GM12878 (cell line): ENCODE measurements at regions not wholly inside any gene's neighbourhood (a gene's known extent, or its start where the extent isn't known, plus 50 kb on each side); places are given as distances from the start of the nearest gene placed in this dataset.
"Not testable (repeated sequence)": the region's sequence is repeated elsewhere in the genome, so short reads cannot be mapped to it uniquely, and the experiment has no call there.

Experiments
- ATAC-seq: fragments of 200-7000 bp; cut with Tn5 transposase; 3 replicates; pipeline ENCODE4 v1.9.1; 2020; ENCODE audit warnings: mild to moderate bottlenecking, moderate library complexity
- BruUV-seq: library from RNA; stranded (reverse); fragments of 400-500 nt; replicated peaks from 2 replicates; lab custom pipeline; 2021; lab: Mats Ljungman, UMichigan
- CTCF ChIA-PET: fragments of 300-600 bp; sonication (Branson Sonifier 250); formaldehyde crosslinking; extraction: SDS; loops from one replicate; lab custom pipeline; 2021; ENCODE audit warnings: inconsistent platforms; lab: Yijun Ruan, JAX
- POLR2A ChIA-PET: fragments of 350-600 bp; formaldehyde crosslinking; extraction: SDS; loops from one replicate; lab custom pipeline; 2021; ENCODE audit warnings: inconsistent platforms; lab: Charles Lee
- RAD21 ChIA-PET: fragments of 300-600 bp; sonication (Branson Sonifier 250); formaldehyde crosslinking; loops from one replicate; lab custom pipeline; 2023; ENCODE audit warnings: antibody characterized with exemption; ENCODE audit not compliant: unreplicated experiment; lab: Charles Lee
- SMC1A ChIA-PET: fragments of 300-600 bp; sonication (Branson Sonifier 250); formaldehyde crosslinking; loops from one replicate; lab custom pipeline; 2023; ENCODE audit not compliant: unreplicated experiment, uncharacterized antibody; lab: Charles Lee
- DNase-seq: peaks from one replicate; pipeline ENCODE4 v3.0.0-alpha.2; 2011; ENCODE audit warnings: low read depth, low spot score
- FAIRE-seq: peaks from 3 replicates; lab custom pipeline; 2011; peaks lifted over from hg19 to GRCh38; lab: Jason Lieb, UNC
- H2AFZ ChIP-seq: 2 replicates; pipeline ENCODE4 v1.6.0; 2011; ENCODE audit warnings: low read depth, low read length, control low read depth; ENCODE audit not compliant: control insufficient read depth
- H3K27ac ChIP-seq: 2 replicates; pipeline ENCODE4 v1.5.1; 2011; ENCODE audit warnings: control low read depth; ENCODE audit not compliant: control insufficient read depth, insufficient read depth
- H3K27me3 ChIP-seq, 2 experiments: replicated peaks in 1 of 2; 2 replicates each; pipeline versions ENCODE4 v1.6.0 to v1.6.1; 2011; ENCODE audit warnings: low read length in 1 of 2; ENCODE audit not compliant: control insufficient read depth in 2 of 2, insufficient read depth in 2 of 2
- H3K36me3 ChIP-seq, 2 experiments: 2 replicates each; pipeline ENCODE4 v1.5.1; 2011; ENCODE audit warnings: low read length in 1 of 2; ENCODE audit not compliant: control insufficient read depth in 2 of 2, insufficient read depth in 2 of 2
- H3K4me1 ChIP-seq: 2 replicates; pipeline ENCODE4 v1.6.1; 2011; ENCODE audit warnings: mild to moderate bottlenecking, low read length, moderate library complexity, mixed read lengths; ENCODE audit not compliant: control insufficient read depth, insufficient read depth
- H3K4me2 ChIP-seq: 2 replicates; pipeline ENCODE4 v1.6.0; 2011; ENCODE audit warnings: control low read depth; ENCODE audit not compliant: control insufficient read depth, insufficient read depth
- H3K4me3 ChIP-seq: fragments of 200-600 bp; sonication (generic); 2 replicates; pipeline ENCODE4 v1.5.1; 2016
- H3K79me2 ChIP-seq: 2 replicates; pipeline ENCODE4 v1.6.0; 2011; ENCODE audit warnings: low read length; ENCODE audit not compliant: control insufficient read depth, insufficient read depth
- H3K9ac ChIP-seq: 2 replicates; pipeline ENCODE4 v1.8.0; 2011; ENCODE audit warnings: low read length, control low read depth, mixed read lengths; ENCODE audit not compliant: control insufficient read depth, insufficient read depth
- H3K9me3 ChIP-seq: replicated peaks from 3 replicates; pipeline ENCODE4 v1.5.1; 2011; ENCODE audit warnings: mild to moderate bottlenecking, low read length; ENCODE audit not compliant: control insufficient read depth, insufficient read depth
- H4K20me1 ChIP-seq: 2 replicates; pipeline ENCODE4 v1.6.0; 2011; ENCODE audit not compliant: control insufficient read depth, insufficient read depth
- CTCF ChIP-seq, 3 experiments: IDR thresholded peaks in 2 of 3; conservative IDR thresholded peaks in 1 of 3; 2 replicates each; pipeline ENCODE4 v1.5.1; 2011; ENCODE audit warnings: low read depth in 3 of 3, low read length in 3 of 3, mild to moderate bottlenecking in 3 of 3, control low read depth in 2 of 3, moderate library complexity in 2 of 3, inconsistent platforms in 1 of 3, mixed read lengths in 1 of 3; ENCODE audit not compliant: control insufficient read depth in 2 of 3, insufficient read depth in 1 of 3; ENCODE audit errors: extremely low read depth in 1 of 3
- SREBF2 ChIP-seq: IDR thresholded peaks from 2 replicates; pipeline ENCODE4 v1.6.1; 2012; ENCODE audit warnings: mild to moderate bottlenecking, low read length
- WGBS: methylation state at CpG from one replicate; pipeline ENCODE4 v1.1.6; 2016; ENCODE audit warnings: low lambda C conversion rate; ENCODE audit not compliant: insufficient replicate concordance, insufficient coverage; ENCODE audit errors: missing lambda C conversion rate; 5-methylcytosine and 5-hydroxymethylcytosine counted together
- in situ Hi-C: fragments of 300-500 bp; cut with MboI; formaldehyde crosslinking; loops from 9 replicates; pipeline ENCODE4 v1.14.3; 2018; ENCODE audit warnings: mixed read lengths
- intact Hi-C: fragments of 100-400 bp; cut with micrococcal nuclease; formaldehyde crosslinking; loops from one replicate; pipeline ENCODE4 v1.14.2; 2022; ENCODE audit not compliant: unreplicated experiment

- in situ Hi-C loops, FAIRE-seq: not testable (repeated sequence)
These were observed 57.1 kb downstream of the GGTLC2 start for GRCh38 chr22:22701557-22701956.

GRCh38 chr22:22702237-22703202, 58.1 kb downstream of the GGTLC2 start:
- in situ Hi-C loops = no loop called here
- FAIRE-seq = no peak
- H3K9me3 ChIP-seq = no peaks in the 10 kb centered on the region

More at GRCh38 chr22:22701557-22701956, 57.1 kb downstream of the GGTLC2 start:
- ChIA-PET CTCF (interaction anchor here (0.6 to 9.6 kb wide), 15 partner anchors 9 to 257 kb away, joined by 3 to 65 read pairs (median 7); no protein-coding TSS in a partner anchor), RAD21 (interaction anchor here (1.2 to 1.9 kb wide), 5 partner anchors 20 to 149 kb away, joined by 3 to 5 read pairs (median 5); no protein-coding TSS in a partner anchor), SMC1A (interaction anchor here (0.8 to 1.1 kb wide), 2 partner anchors 35 to 44 kb away, joined by 4 to 6 read pairs; no protein-coding TSS in a partner anchor)
- ATAC-seq, H3K4me2 ChIP-seq, H3K4me3 ChIP-seq, POLR2A ChIA-PET, H3K27me3 ChIP-seq, H3K9ac ChIP-seq, H4K20me1 ChIP-seq, H3K4me1 ChIP-seq, H3K79me2 ChIP-seq, BruUV-seq, H2AFZ ChIP-seq, DNase-seq, H3K27ac ChIP-seq, H3K9me3 ChIP-seq, H3K36me3 ChIP-seq, intact Hi-C loops: not testable (repeated sequence)

More at GRCh38 chr22:22702237-22703202, 58.1 kb downstream of the GGTLC2 start:
- ATAC-seq (peak; percentile 68; the same call in 2 of the 3 replicates), DNase-seq (no peak)
- no TSS peak for BruUV-seq
- Histone ChIP-seq H3K4me2 (no peak overlapping the region), H3K4me3 (no peak overlapping the region), H2AFZ (no peak overlapping the region), H3K9ac (no peak overlapping the region), H3K36me3 (no peaks in the 10 kb centered on the region), H4K20me1 (no peaks in the 10 kb centered on the region), H3K4me1 (no peaks in the 10 kb centered on the region), H3K27me3 (no peaks in the 10 kb centered on the region), H3K27ac (no peak overlapping the region), H3K79me2 (peaks cover under 1% of the 10 kb centered on the region; the same call in 1 of the 2 replicates)
- TF ChIP-seq CTCF (IDR thresholded peaks at IDR 0.05 in 2 of 3, conservative IDR thresholded peaks at IDR 0.05 in 1 of 3; ENCODE audit: control insufficient read depth in 2 of 3, extremely low read depth in 1 of 3, insufficient read depth in 1 of 3, low read depth in 3 of 3, low read length in 3 of 3) (peak; percentile 18 to 48 (median 27)), SREBF2 (no peak)
- ChIA-PET SMC1A (interaction anchor here (0.5 to 1.3 kb wide), 5 partner anchors 12 to 51 kb away, joined by 3 to 6 read pairs (median 4); no protein-coding TSS in a partner anchor), CTCF (interaction anchor here (0.8 to 9.6 kb wide), 17 partner anchors 9 to 256 kb away, joined by 3 to 65 read pairs (median 6); no protein-coding TSS in a partner anchor), POLR2A (no interaction called here), RAD21 (interaction anchor here (1.2 to 1.9 kb wide), 5 partner anchors 19 to 148 kb away, joined by 3 to 5 read pairs (median 5); no protein-coding TSS in a partner anchor)
- intact Hi-C loops = no loop called here
- WGBS = 33% methylated on average over 9 of the region's 9 CpGs
